HL-60 (cell line): ENCODE measurements at regions not wholly inside any gene's neighbourhood (a gene's known extent, or its start where the extent isn't known, plus 50 kb on each side); places are given as distances from the start of the nearest gene placed in this dataset.
"Not testable (repeated sequence)": the region's sequence is repeated elsewhere in the genome, so short reads cannot be mapped to it uniquely, and the experiment has no call there.

Source experiments
- GABPA ChIP-seq: IDR thresholded peaks from 2 replicates; pipeline ENCODE4 v1.6.1; 2012; ENCODE audit warnings: low read depth
- POLR2AphosphoS5 ChIP-seq: IDR thresholded peaks from 2 replicates; pipeline ENCODE4 v1.6.1; 2012; ENCODE audit warnings: low read depth
- TF ChIP-seq, protein P1 (sequence below): IDR thresholded peaks from one replicate; pipeline ENCODE4 v1.5.1; 2011; ENCODE audit warnings: low read length, control low read depth, inconsistent platforms; ENCODE audit not compliant: insufficient read depth
- TF ChIP-seq, protein P2 (sequence below): IDR thresholded peaks from 2 replicates; pipeline ENCODE4 v1.6.1; 2012; ENCODE audit warnings: low read depth; ENCODE audit not compliant: insufficient replicate concordance

DNA sequence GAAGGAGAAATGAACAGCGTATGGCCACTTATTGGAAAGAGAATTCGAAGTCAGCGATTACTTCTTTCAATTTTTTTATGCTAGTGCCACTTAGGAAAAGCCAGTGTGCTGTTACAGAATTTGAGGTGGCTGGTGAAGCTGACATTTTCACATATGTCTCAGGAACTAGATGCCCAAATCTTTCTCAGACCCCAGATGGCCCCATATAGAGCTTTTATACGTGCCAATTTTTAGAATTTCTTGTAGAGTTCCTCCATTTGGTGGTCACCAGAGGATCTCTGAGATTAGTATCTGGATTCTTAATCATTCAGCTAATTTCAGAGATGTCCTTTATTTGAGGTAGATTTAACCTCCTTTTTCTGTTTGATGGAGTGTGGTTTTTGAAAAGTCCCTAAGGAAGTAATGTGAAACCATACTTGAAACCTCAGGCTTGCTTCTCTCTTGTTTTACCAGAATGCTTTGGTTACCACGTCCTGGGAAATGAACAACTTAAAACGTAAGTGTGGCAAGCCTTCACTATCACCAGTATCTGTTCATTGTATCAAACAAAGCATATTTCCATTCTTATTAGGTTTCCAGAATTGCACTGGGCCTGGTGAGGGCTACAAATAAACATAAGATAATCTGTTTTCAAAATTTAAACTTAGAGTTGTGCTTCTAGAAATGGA lies 102.2 kb upstream of the IKBKE start:
- TF ChIP-seq, protein P1, sequence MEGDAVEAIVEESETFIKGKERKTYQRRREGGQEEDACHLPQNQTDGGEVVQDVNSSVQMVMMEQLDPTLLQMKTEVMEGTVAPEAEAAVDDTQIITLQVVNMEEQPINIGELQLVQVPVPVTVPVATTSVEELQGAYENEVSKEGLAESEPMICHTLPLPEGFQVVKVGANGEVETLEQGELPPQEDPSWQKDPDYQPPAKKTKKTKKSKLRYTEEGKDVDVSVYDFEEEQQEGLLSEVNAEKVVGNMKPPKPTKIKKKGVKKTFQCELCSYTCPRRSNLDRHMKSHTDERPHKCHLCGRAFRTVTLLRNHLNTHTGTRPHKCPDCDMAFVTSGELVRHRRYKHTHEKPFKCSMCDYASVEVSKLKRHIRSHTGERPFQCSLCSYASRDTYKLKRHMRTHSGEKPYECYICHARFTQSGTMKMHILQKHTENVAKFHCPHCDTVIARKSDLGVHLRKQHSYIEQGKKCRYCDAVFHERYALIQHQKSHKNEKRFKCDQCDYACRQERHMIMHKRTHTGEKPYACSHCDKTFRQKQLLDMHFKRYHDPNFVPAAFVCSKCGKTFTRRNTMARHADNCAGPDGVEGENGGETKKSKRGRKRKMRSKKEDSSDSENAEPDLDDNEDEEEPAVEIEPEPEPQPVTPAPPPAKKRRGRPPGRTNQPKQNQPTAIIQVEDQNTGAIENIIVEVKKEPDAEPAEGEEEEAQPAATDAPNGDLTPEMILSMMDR: not testable (repeated sequence)
- TF ChIP-seq GABPA, POLR2AphosphoS5: not testable (repeated sequence)
- TF ChIP-seq, protein P2, sequence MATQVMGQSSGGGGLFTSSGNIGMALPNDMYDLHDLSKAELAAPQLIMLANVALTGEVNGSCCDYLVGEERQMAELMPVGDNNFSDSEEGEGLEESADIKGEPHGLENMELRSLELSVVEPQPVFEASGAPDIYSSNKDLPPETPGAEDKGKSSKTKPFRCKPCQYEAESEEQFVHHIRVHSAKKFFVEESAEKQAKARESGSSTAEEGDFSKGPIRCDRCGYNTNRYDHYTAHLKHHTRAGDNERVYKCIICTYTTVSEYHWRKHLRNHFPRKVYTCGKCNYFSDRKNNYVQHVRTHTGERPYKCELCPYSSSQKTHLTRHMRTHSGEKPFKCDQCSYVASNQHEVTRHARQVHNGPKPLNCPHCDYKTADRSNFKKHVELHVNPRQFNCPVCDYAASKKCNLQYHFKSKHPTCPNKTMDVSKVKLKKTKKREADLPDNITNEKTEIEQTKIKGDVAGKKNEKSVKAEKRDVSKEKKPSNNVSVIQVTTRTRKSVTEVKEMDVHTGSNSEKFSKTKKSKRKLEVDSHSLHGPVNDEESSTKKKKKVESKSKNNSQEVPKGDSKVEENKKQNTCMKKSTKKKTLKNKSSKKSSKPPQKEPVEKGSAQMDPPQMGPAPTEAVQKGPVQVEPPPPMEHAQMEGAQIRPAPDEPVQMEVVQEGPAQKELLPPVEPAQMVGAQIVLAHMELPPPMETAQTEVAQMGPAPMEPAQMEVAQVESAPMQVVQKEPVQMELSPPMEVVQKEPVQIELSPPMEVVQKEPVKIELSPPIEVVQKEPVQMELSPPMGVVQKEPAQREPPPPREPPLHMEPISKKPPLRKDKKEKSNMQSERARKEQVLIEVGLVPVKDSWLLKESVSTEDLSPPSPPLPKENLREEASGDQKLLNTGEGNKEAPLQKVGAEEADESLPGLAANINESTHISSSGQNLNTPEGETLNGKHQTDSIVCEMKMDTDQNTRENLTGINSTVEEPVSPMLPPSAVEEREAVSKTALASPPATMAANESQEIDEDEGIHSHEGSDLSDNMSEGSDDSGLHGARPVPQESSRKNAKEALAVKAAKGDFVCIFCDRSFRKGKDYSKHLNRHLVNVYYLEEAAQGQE: not testable (repeated sequence)
